Endodermal cell (in vitro differentiated cells): ENCODE measurements at regions not wholly inside any gene's neighbourhood (a gene's known extent, or its start where the extent isn't known, plus 50 kb on each side); places are given as distances from the start of the nearest gene placed in this dataset.
A peak's percentile ranks its signal among the peaks of the same experiment; 100 is the strongest.

ENCODE experiments used
- DNase-seq: peaks from one replicate; pipeline ENCODE4 v3.0.0-alpha.2; 2017
- H3K27ac ChIP-seq: 2 replicates; pipeline ENCODE4 v1.5.1; 2013; ENCODE audit warnings: mild to moderate bottlenecking, low read depth, low read length, moderate library complexity
- H3K27me3 ChIP-seq: 2 replicates; pipeline ENCODE4 v1.6.1; 2013; ENCODE audit warnings: mild to moderate bottlenecking, low read length, moderate library complexity; ENCODE audit not compliant: insufficient read depth, control insufficient read depth, poor library complexity, severe bottlenecking
- H3K36me3 ChIP-seq: 2 replicates; pipeline ENCODE4 v1.7.0; 2013; ENCODE audit warnings: mild to moderate bottlenecking, low read length, moderate library complexity; ENCODE audit not compliant: control insufficient read depth, insufficient read depth
- H3K4me1 ChIP-seq: one replicate; pipeline ENCODE4 v1.7.0; 2013; ENCODE audit warnings: low read length; ENCODE audit not compliant: control insufficient read depth, insufficient read depth
- H3K4me3 ChIP-seq: 2 replicates; pipeline ENCODE4 v1.5.1; 2013; ENCODE audit warnings: mild to moderate bottlenecking, low read length, moderate library complexity
- H3K9ac ChIP-seq: 2 replicates; pipeline ENCODE4 v1.6.1; 2013; ENCODE audit warnings: mild to moderate bottlenecking, low read length, moderate library complexity; ENCODE audit not compliant: poor library complexity, severe bottlenecking; ENCODE audit errors: extremely low read depth
- H3K9me3 ChIP-seq: 2 replicates; pipeline ENCODE4 v1.6.1; 2013; ENCODE audit warnings: mild to moderate bottlenecking, low read length, moderate library complexity; ENCODE audit not compliant: control insufficient read depth
- H3K27ac Mint-ChIP-seq: 2 replicates; pipeline ENCODE4 v1.8.0; 2020; ENCODE audit warnings: mixed read lengths
- H3K27me3 Mint-ChIP-seq: 2 replicates; pipeline ENCODE4 v1.8.0; 2021; ENCODE audit warnings: mild to moderate bottlenecking, mixed read lengths; ENCODE audit not compliant: insufficient read depth
- H3K36me3 Mint-ChIP-seq: 2 replicates; pipeline ENCODE4 v1.8.0; 2020; ENCODE audit warnings: low read depth, mixed read lengths
- H3K4me1 Mint-ChIP-seq: 2 replicates; pipeline ENCODE4 v1.8.0; 2020; ENCODE audit warnings: mixed read lengths
- H3K4me3 Mint-ChIP-seq: 2 replicates; pipeline ENCODE4 v1.8.0; 2020; ENCODE audit warnings: mild to moderate bottlenecking, moderate library complexity, mixed read lengths
- H3K9me3 Mint-ChIP-seq: 2 replicates; pipeline ENCODE4 v1.8.0; 2020; ENCODE audit warnings: mild to moderate bottlenecking, mixed read lengths
- WGBS, 2 experiments: methylation state at CpG; one replicate each; pipeline versions ENCODE4 v1.1.5 to v1.1.7; 2013; ENCODE audit warnings: missing lambda C conversion rate in 2 of 2, mixed read lengths in 1 of 2; ENCODE audit not compliant: insufficient coverage in 1 of 2, insufficient read length in 1 of 2; 5-methylcytosine and 5-hydroxymethylcytosine counted together
- TF ChIP-seq, protein P1 (sequence below): fragments of 200-600 bp; sonication (generic); conservative IDR thresholded peaks from 2 replicates; pipeline ENCODE4 v1.5.0; 2021; ENCODE audit warnings: antibody characterized with exemption, mild to moderate bottlenecking

DNA sequence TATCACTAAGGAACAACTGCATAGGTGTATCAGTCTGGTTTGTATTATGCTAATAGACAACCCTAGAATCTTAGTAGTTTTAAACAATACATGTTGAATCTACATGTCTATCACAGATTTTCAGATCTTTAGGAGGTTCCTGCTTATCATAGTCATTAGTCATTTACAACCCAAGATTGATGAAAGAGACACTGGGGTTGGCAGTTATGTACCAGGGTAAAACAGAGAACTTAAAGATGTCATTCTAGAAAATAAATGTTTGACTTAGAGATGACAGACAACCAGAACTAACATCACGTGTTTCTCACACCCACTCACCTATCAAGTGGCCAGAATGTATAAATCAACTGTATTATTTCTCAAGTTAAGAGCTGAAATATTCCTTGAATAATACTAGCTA lies 181.9 kb downstream of the PABPC4L start:
- no peaks in the 10 kb centered on the region for H3K27me3 ChIP-seq
- TF ChIP-seq, protein P1, sequence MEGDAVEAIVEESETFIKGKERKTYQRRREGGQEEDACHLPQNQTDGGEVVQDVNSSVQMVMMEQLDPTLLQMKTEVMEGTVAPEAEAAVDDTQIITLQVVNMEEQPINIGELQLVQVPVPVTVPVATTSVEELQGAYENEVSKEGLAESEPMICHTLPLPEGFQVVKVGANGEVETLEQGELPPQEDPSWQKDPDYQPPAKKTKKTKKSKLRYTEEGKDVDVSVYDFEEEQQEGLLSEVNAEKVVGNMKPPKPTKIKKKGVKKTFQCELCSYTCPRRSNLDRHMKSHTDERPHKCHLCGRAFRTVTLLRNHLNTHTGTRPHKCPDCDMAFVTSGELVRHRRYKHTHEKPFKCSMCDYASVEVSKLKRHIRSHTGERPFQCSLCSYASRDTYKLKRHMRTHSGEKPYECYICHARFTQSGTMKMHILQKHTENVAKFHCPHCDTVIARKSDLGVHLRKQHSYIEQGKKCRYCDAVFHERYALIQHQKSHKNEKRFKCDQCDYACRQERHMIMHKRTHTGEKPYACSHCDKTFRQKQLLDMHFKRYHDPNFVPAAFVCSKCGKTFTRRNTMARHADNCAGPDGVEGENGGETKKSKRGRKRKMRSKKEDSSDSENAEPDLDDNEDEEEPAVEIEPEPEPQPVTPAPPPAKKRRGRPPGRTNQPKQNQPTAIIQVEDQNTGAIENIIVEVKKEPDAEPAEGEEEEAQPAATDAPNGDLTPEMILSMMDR, result no peak
- Mint-ChIP-seq H3K36me3 (no peaks in the 10 kb centered on the region), H3K27me3 (no peaks in the 10 kb centered on the region), H3K27ac (no peak overlapping the region), H3K4me3 (no peak overlapping the region), H3K9me3 (peaks cover 5% of the 10 kb centered on the region), H3K4me1 (peaks cover 10% of the 10 kb centered on the region)
- no peak overlapping the region for H3K27ac ChIP-seq
- H3K4me1 ChIP-seq, result no peaks in the 10 kb centered on the region
- no peak overlapping the region for H3K9ac ChIP-seq
- DNase-seq, result no peak
- peaks cover 5% of the 10 kb centered on the region for H3K9me3 ChIP-seq
- WGBS, 2 experiments, result 100% methylated on average over 1 of the region's 1 CpG; no CpG with 5 or more reads in 1 of the 2 experiments
- H3K36me3 ChIP-seq, result no peaks in the 10 kb centered on the region
- no peak overlapping the region for H3K4me3 ChIP-seq

DNA sequence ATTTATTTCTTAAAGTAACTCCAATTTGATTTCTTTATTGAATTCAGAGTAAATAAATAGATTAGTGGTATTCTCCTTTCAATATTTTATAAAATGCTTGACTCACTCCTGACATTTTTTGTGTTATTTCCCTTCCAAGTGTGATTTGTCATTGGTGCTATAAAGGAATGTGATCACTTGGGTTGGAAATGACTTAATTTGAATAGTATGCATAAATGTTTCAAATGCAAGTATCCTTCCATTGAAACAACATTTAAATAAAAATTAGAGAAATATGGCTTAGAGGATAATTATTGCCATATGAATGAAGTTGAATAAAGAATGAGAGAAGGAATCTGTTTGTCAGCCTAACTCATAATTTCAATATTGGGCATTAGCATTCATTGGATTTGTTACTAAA lies 182.7 kb downstream of the PABPC4L start:
- peaks cover 6% of the 10 kb centered on the region for H3K4me1 Mint-ChIP-seq
- H3K27me3 ChIP-seq, result no peaks in the 10 kb centered on the region
- H3K4me3 ChIP-seq, result peak overlapping the region; percentile 51
- no peaks in the 10 kb centered on the region for H3K36me3 ChIP-seq
- TF ChIP-seq, protein P1, result no peak
- DNase-seq, result no peak
- H3K27me3 Mint-ChIP-seq, result no peaks in the 10 kb centered on the region
- no peak overlapping the region for H3K27ac Mint-ChIP-seq
- no peak overlapping the region for H3K27ac ChIP-seq
- H3K4me1 ChIP-seq, result no peaks in the 10 kb centered on the region
- H3K36me3 Mint-ChIP-seq, result no peaks in the 10 kb centered on the region
- H3K9me3 ChIP-seq, result peaks cover 6% of the 10 kb centered on the region
- no peak overlapping the region for H3K4me3 Mint-ChIP-seq
- peaks cover 3% of the 10 kb centered on the region for H3K9me3 Mint-ChIP-seq
- H3K9ac ChIP-seq, result no peak overlapping the region

DNA sequence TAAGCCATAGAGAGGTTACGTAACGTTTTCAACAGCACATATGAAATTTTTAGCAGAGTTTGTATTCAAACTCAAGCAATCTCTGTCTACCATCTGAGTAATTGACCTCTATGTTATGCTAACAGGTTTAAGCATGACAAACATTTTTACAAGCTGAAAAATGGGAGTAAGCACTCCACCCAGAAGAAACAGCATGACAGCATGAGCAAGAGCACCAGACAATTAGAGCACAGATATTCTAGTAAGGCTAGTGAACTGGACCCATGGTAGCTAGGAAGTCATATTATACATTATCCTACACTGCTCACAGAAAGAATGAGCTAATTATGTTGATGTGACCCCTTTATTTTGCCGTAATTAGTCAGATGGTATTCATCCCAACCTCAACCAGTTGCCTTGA lies 200.5 kb downstream of the PABPC4L start:
- Histone ChIP-seq H3K4me1 (peaks cover 5% of the 10 kb centered on the region), H3K27me3 (no peaks in the 10 kb centered on the region), H3K36me3 (no peaks in the 10 kb centered on the region), H3K9me3 (peaks cover 24% of the 10 kb centered on the region), H3K4me3 (no peak overlapping the region), H3K27ac (no peak overlapping the region), H3K9ac (no peak overlapping the region)
- Mint-ChIP-seq H3K4me1 (no peaks in the 10 kb centered on the region), H3K27me3 (no peaks in the 10 kb centered on the region), H3K4me3 (no peak overlapping the region), H3K27ac (no peak overlapping the region), H3K36me3 (peaks cover 11% of the 10 kb centered on the region), H3K9me3 (peaks cover 23% of the 10 kb centered on the region)
- DNase-seq, result no peak
- TF ChIP-seq, protein P1, result no peak
- WGBS, 2 experiments, result 96 to 100% methylated on average over 2 to 3 of the region's 3 CpGs
